H1 (cell line): ENCODE measurements at regions not wholly inside any gene's neighbourhood (a gene's known extent, or its start where the extent isn't known, plus 50 kb on each side); places are given as distances from the start of the nearest gene placed in this dataset.

Source experiments
- CTCF ChIA-PET: fragments of 300-600 bp; sonication (Branson Sonifier 250); formaldehyde crosslinking; loops from one replicate; lab custom pipeline; 2021; ENCODE audit not compliant: partially characterized antibody; lab: Charles Lee
- POLR2A ChIA-PET: fragments of 300-600 bp; sonication (Branson Sonifier 250); formaldehyde crosslinking; loops from one replicate; lab custom pipeline; 2021; ENCODE audit warnings: inconsistent platforms; ENCODE audit not compliant: partially characterized antibody; lab: Charles Lee
- DNase-seq, 2 experiments: peaks; one replicate each; pipeline versions ENCODE4 v3.0.0 to v3.0.0-alpha.2; 2010 to 2022; ENCODE audit warnings: low spot score in 2 of 2, low read depth in 1 of 2, mixed read lengths in 1 of 2
- FAIRE-seq: peaks from 2 replicates; lab custom pipeline; 2011; peaks lifted over from hg19 to GRCh38; lab: Jason Lieb, UNC
- H2AFZ ChIP-seq: 2 replicates; pipeline ENCODE4 v1.8.1; 2012; ENCODE audit warnings: low read length, inconsistent platforms
- H2AK5ac ChIP-seq: 2 replicates; pipeline ENCODE4 v1.6.1; 2013; ENCODE audit warnings: low read depth, low read length
- H2BK120ac ChIP-seq: replicated peaks from 2 replicates; pipeline ENCODE3; 2013; ENCODE audit warnings: low read depth, low read length, inconsistent platforms
- H2BK12ac ChIP-seq: 2 replicates; pipeline ENCODE4 v1.6.1; 2013; ENCODE audit warnings: low read depth, low read length
- H2BK15ac ChIP-seq: 2 replicates; pipeline ENCODE4 v1.6.1; 2013; ENCODE audit warnings: low read length
- H2BK20ac ChIP-seq: 2 replicates; pipeline ENCODE4 v1.6.1; 2013; ENCODE audit warnings: low read length
- H2BK5ac ChIP-seq: 2 replicates; pipeline ENCODE4 v1.6.1; 2013; ENCODE audit warnings: low read depth, low read length
- H3K14ac ChIP-seq: 2 replicates; pipeline ENCODE4 v1.6.1; 2013; ENCODE audit warnings: inconsistent platforms; ENCODE audit not compliant: insufficient read length
- H3K18ac ChIP-seq: 2 replicates; pipeline ENCODE4 v1.6.1; 2013; ENCODE audit warnings: low read length; ENCODE audit errors: extremely low read depth
- H3K23ac ChIP-seq: 2 replicates; pipeline ENCODE4 v1.6.1; 2013; ENCODE audit warnings: inconsistent platforms; ENCODE audit not compliant: insufficient read length
- H3K23me2 ChIP-seq: 2 replicates; pipeline ENCODE4 v1.6.1; 2013; ENCODE audit warnings: low read depth, low read length
- H3K27ac ChIP-seq: 2 replicates; pipeline ENCODE4 v1.6.1; 2011; ENCODE audit warnings: low read depth, low read length, inconsistent platforms
- H3K27me3 ChIP-seq, 4 experiments: replicated peaks in 1 of 4; 1 replicate in 1 of 4; 2 replicates in 3 of 4; pipeline versions ENCODE4 v1.6.1 to v1.8.1; 2011 to 2013; ENCODE audit warnings: low read length in 3 of 4, mild to moderate bottlenecking in 3 of 4, inconsistent platforms in 2 of 4, mixed read lengths in 2 of 4, moderate library complexity in 1 of 4; ENCODE audit not compliant: control insufficient read depth in 3 of 4, insufficient read depth in 3 of 4; ENCODE audit errors: extremely low read depth in 1 of 4
- H3K36me3 ChIP-seq, 4 experiments: 2 replicates each; pipeline versions ENCODE4 v1.6.1 to v1.8.1; 2011 to 2013; ENCODE audit warnings: mild to moderate bottlenecking in 4 of 4, low read length in 3 of 4, moderate library complexity in 2 of 4, control low read depth in 1 of 4, inconsistent platforms in 1 of 4; ENCODE audit not compliant: insufficient read depth in 4 of 4, control insufficient read depth in 2 of 4
- H3K4ac ChIP-seq: replicated peaks from 2 replicates; pipeline ENCODE3; 2013; ENCODE audit warnings: low read length, low read depth, mixed read lengths, inconsistent platforms; ENCODE audit not compliant: insufficient read length
- H3K4me1 ChIP-seq, 4 experiments: replicated peaks in 1 of 4; 1 replicate in 1 of 4; 2 replicates in 3 of 4; pipeline versions ENCODE4 v1.6.1 to v1.8.1; 2011 to 2013; ENCODE audit warnings: low read length in 3 of 4, inconsistent platforms in 2 of 4, mixed read lengths in 1 of 4; ENCODE audit not compliant: insufficient read depth in 4 of 4, control insufficient read depth in 3 of 4
- H3K4me2 ChIP-seq, 2 experiments: 2 replicates each; pipeline versions ENCODE4 v1.6.1 to v1.8.1; 2011 to 2013; ENCODE audit warnings: low read depth in 2 of 2, low read length in 2 of 2, control low read depth in 1 of 2, inconsistent platforms in 1 of 2, mild to moderate bottlenecking in 1 of 2; ENCODE audit not compliant: insufficient read depth in 1 of 2
- H3K4me3 ChIP-seq, 4 experiments: fragments of 200-600, 300-600 bp in 1 of 4; sonication (generic), shearing (Covaris generic), sonication (Bioruptor Twin) in 1 of 4; 2 replicates each; pipeline versions ENCODE4 v1.5.1 to v1.8.1; 2011 to 2016; ENCODE audit warnings: low read length in 4 of 4, low read depth in 3 of 4, control low read depth in 2 of 4, inconsistent platforms in 2 of 4, mild to moderate bottlenecking in 2 of 4, mixed read lengths in 1 of 4, moderate library complexity in 1 of 4; ENCODE audit not compliant: insufficient read depth in 2 of 4; ENCODE audit errors: extremely low read depth in 1 of 4
- H3K56ac ChIP-seq: replicated peaks from 2 replicates; pipeline ENCODE3; 2013; ENCODE audit warnings: low read depth, mild to moderate bottlenecking, mixed read lengths, low read length, inconsistent platforms; ENCODE audit not compliant: insufficient read length
- H3K79me1 ChIP-seq: 2 replicates; pipeline ENCODE4 v1.6.1; 2013; ENCODE audit warnings: low read depth, low read length, control low read depth
- H3K79me2 ChIP-seq, 2 experiments: 2 replicates each; pipeline versions ENCODE4 v1.6.1 to v1.8.1; 2012 to 2013; ENCODE audit warnings: low read length in 2 of 2, mild to moderate bottlenecking in 2 of 2, inconsistent platforms in 1 of 2; ENCODE audit not compliant: insufficient read depth in 2 of 2, control insufficient read depth in 1 of 2
- H3K9ac ChIP-seq, 4 experiments: replicated peaks in 1 of 4; 1 replicate in 1 of 4; 2 replicates in 3 of 4; pipeline versions ENCODE4 v1.6.1 to v1.8.1; 2011 to 2013; ENCODE audit warnings: low read depth in 3 of 4, low read length in 3 of 4, control low read depth in 2 of 4, mild to moderate bottlenecking in 2 of 4, moderate library complexity in 2 of 4, inconsistent platforms in 1 of 4; ENCODE audit errors: extremely low read depth in 1 of 4
- H3K9me3 ChIP-seq, 2 experiments: 2 replicates each; pipeline versions ENCODE4 v1.6.1 to v1.8.1; 2012 to 2013; ENCODE audit warnings: mild to moderate bottlenecking in 2 of 2, moderate library complexity in 2 of 2, control low read depth in 1 of 2, inconsistent platforms in 1 of 2, low read depth in 1 of 2, low read length in 1 of 2, mixed read lengths in 1 of 2; ENCODE audit not compliant: insufficient read depth in 2 of 2
- H4K20me1 ChIP-seq, 2 experiments: replicated peaks in 1 of 2; 2 replicates each; pipeline versions ENCODE3 to v1.8.1; 2011 to 2013; ENCODE audit warnings: inconsistent platforms in 2 of 2, low read length in 2 of 2, mild to moderate bottlenecking in 1 of 2; ENCODE audit not compliant: insufficient read depth in 2 of 2, control insufficient read depth in 1 of 2
- H4K5ac ChIP-seq: 2 replicates; pipeline ENCODE4 v1.6.1; 2013; ENCODE audit warnings: low read length, low read depth, mixed read lengths, inconsistent platforms; ENCODE audit not compliant: insufficient read length
- H4K8ac ChIP-seq: 2 replicates; pipeline ENCODE4 v1.8.0; 2013; ENCODE audit warnings: mild to moderate bottlenecking, moderate library complexity, low read length, inconsistent platforms; ENCODE audit not compliant: insufficient read depth; ENCODE audit errors: extremely low read depth
- H4K91ac ChIP-seq: replicated peaks from 2 replicates; pipeline ENCODE3; 2013; ENCODE audit warnings: low read length, mixed read lengths, inconsistent platforms; ENCODE audit not compliant: insufficient read length
- ATF2 ChIP-seq: IDR thresholded peaks from 2 replicates; pipeline ENCODE4 v1.6.1; 2012; ENCODE audit warnings: low read length, inconsistent platforms
- CEBPB ChIP-seq: IDR thresholded peaks from 2 replicates; pipeline ENCODE4 v1.6.1; 2012; ENCODE audit warnings: low read depth, low read length
- FOSL1 ChIP-seq: IDR thresholded peaks from 2 replicates; pipeline ENCODE4 v1.6.1; 2011; ENCODE audit warnings: mild to moderate bottlenecking, low read depth, low read length, moderate library complexity; ENCODE audit not compliant: insufficient read depth
- JUND ChIP-seq: IDR thresholded peaks from 2 replicates; pipeline ENCODE4 v1.6.1; 2011; ENCODE audit warnings: mild to moderate bottlenecking, improper control_type of control experiment, low read length
- SUZ12 ChIP-seq: fragments of 200-600 bp; sonication (generic); IDR thresholded peaks from 2 replicates; pipeline ENCODE4 v1.6.1; 2012; ENCODE audit warnings: mild to moderate bottlenecking, inconsistent platforms, low read length, moderate library complexity, mixed read lengths
- WGBS, 2 experiments: shearing (Covaris generic) in 1 of 2; methylation state at CpG; one replicate each; pipeline versions ENCODE4 v1.1.6 to v1.1.7; 2013 to 2015; ENCODE audit warnings: low lambda C conversion rate in 2 of 2, mixed read lengths in 2 of 2, inconsistent platforms in 1 of 2, low coverage in 1 of 2, missing lambda C conversion rate in 1 of 2; ENCODE audit not compliant: insufficient replicate concordance in 2 of 2, insufficient coverage in 1 of 2, insufficient read length in 1 of 2; ENCODE audit errors: extremely low coverage in 1 of 2, missing lambda C conversion rate in 1 of 2; 5-methylcytosine and 5-hydroxymethylcytosine counted together

- no peak overlapping the region for H3K14ac ChIP-seq
- no peak overlapping the region for H2BK5ac ChIP-seq
- no peaks in the 10 kb centered on the region for H3K79me1 ChIP-seq
- H2BK20ac ChIP-seq, result no peak overlapping the region
- ChIA-PET CTCF (interaction anchor here (0.8 kb wide), 1 partner anchor 64 kb away, joined by 3 read pairs; no protein-coding TSS in a partner anchor), POLR2A (no interaction called here)
- no peak overlapping the region for H3K9ac ChIP-seq
- H3K27me3 ChIP-seq, result no peaks in the 10 kb centered on the region
- no peak overlapping the region for H4K5ac ChIP-seq
- H4K91ac ChIP-seq, result no peak overlapping the region
- no peak overlapping the region for H2AK5ac ChIP-seq
- H3K4me2 ChIP-seq, result no peak overlapping the region
- no peaks in the 10 kb centered on the region for H4K20me1 ChIP-seq
- no peak overlapping the region for H2BK15ac ChIP-seq
- H3K4ac ChIP-seq, result no peak overlapping the region
- no peak overlapping the region for H3K56ac ChIP-seq
- H3K18ac ChIP-seq, result no peak overlapping the region
- no peaks in the 10 kb centered on the region; a peak in 1 of 8 replicates for H3K36me3 ChIP-seq
- H3K27ac ChIP-seq, result no peak overlapping the region
- H3K4me1 ChIP-seq, result peaks cover 0 to 9% (median 4%) of the 10 kb centered on the region in 4 experiments; a peak in 4 of 7 replicates
- no peak overlapping the region for H3K4me3 ChIP-seq
- FAIRE-seq (no peak), DNase-seq (no peak)
- no peak overlapping the region for H3K23ac ChIP-seq
- no peak overlapping the region for H2BK120ac ChIP-seq
- H3K9me3 ChIP-seq, result peaks cover 10 to 14% of the 10 kb centered on the region in 2 experiments
- no peak overlapping the region for H2BK12ac ChIP-seq
- WGBS, 2 experiments, result 92% methylated on average over 2 of the region's 2 CpGs; no CpG with 5 or more reads in 1 of the 2 experiments
- no peaks in the 10 kb centered on the region; the same call in 1 of the 2 replicates for H3K23me2 ChIP-seq
- no peak overlapping the region for H2AFZ ChIP-seq
- no peaks in the 10 kb centered on the region for H3K79me2 ChIP-seq
- no peak overlapping the region for H4K8ac ChIP-seq
- TF ChIP-seq ATF2 (no peak), FOSL1 (no peak), SUZ12 (no peak), JUND (no peak), CEBPB (no peak)
Measured at GRCh38 chr6:15957655-15958169, 171.2 kb upstream of the MYLIP start.
